Pancreas (tissue), 10 donors: ENCODE measurements at regions not wholly inside any gene's neighbourhood (a gene's known extent, or its start where the extent isn't known, plus 50 kb on each side); places are given as distances from the start of the nearest gene placed in this dataset.

Experiments
- ATAC-seq, 4 donors: fragments of 200-7000 bp; cut with Tn5 transposase; one replicate each; pipeline versions ENCODE4 v1.8.0 to v1.9.1; 2020; ENCODE audit warnings: mild to moderate bottlenecking in 4 of 4, moderate library complexity in 4 of 4
- DNase-seq, 6 donors: peaks; one replicate each; pipeline ENCODE4 v3.0.0-alpha.2; 2020
- FAIRE-seq: peaks from 2 replicates; lab custom pipeline; 2012; peaks lifted over from hg19 to GRCh38; lab: Jason Lieb, UNC
- H3K27ac ChIP-seq, 4 donors: fragments of 200-600 bp; sonication (generic); 1 replicate in 3 of 4; 2 replicates in 1 of 4; pipeline versions ENCODE4 v1.5.0 to v1.8.0; 2020
- H3K27me3 ChIP-seq, 4 donors: fragments of 200-600 bp; one replicate each; pipeline ENCODE4 v1.8.0; 2021
- H3K36me3 ChIP-seq, 3 donors: fragments of 200-600 bp; sonication (generic) in 1 of 3; one replicate each; pipeline versions ENCODE4 v1.5.0 to v1.8.0; 2020 to 2021
- H3K4me1 ChIP-seq, 3 donors: fragments of 200-600 bp; one replicate each; pipeline ENCODE4 v1.8.0; 2021
- H3K4me3 ChIP-seq, 4 donors: fragments of 200-600 bp; sonication (generic) in 2 of 4; one replicate each; pipeline versions ENCODE4 v1.5.0 to v1.8.0; 2020 to 2021
- H3K9me3 ChIP-seq, 4 donors: fragments of 200-600 bp; one replicate each; pipeline ENCODE4 v1.8.0; 2021
- CTCF ChIP-seq, 4 donors: fragments of 200-600 bp; sonication (generic) in 3 of 4; IDR thresholded peaks; one replicate each; pipeline versions ENCODE4 v1.5.0 to v1.8.0; 2021; ENCODE audit warnings: antibody characterized with exemption in 4 of 4
- WGBS, 2 donors: extraction: QIAGEN DNeasy Blood & Tissue Kit; methylation state at CpG; one replicate each; pipeline ENCODE4 v1.1.7; 2013; 5-methylcytosine and 5-hydroxymethylcytosine counted together
- intact Hi-C, 3 donors: fragments of 100-400 bp; cut with DNase I; formaldehyde crosslinking; loops; one replicate each; pipeline versions ENCODE4 v1.11.1 to v1.14.2; 2022
- donor health status: healthy with polysubstance abuse.
- donor health status: DM: no; HTN: no; CAD: no; lungs with moderate emphysema.
- donor health status: DM: no; HTN: no; CAD: no.
- donor health status: control.
- donor health status: control.
- donor health status: Bipolar disorder and iron deficiency.
- donor health status: DM: yes; HTN: yes; CAD: no.
- donor health status: DM: no; HTN: no; CAD: no.
- donor health status: DM: no; HTN: no; CAD: no.
- donor health status: DM: yes; HTN: yes; CAD: no.

GRCh38 chr15:63439536-63440264, 58.1 kb upstream of the CA12 start:
- FAIRE-seq (no peak), ATAC-seq (no peak), DNase-seq (no peak)
- Histone ChIP-seq H3K27ac (no peak overlapping the region), H3K4me3 (no peak overlapping the region), H3K4me1 (peaks cover 0 to 3% (median 0%) of the 10 kb centered on the region in 3 donors), H3K9me3 (no peaks in the 10 kb centered on the region), H3K27me3 (no peaks in the 10 kb centered on the region), H3K36me3 (no peaks in the 10 kb centered on the region)
- 82 to 86% methylated on average over 7 of the region's 7 CpGs for WGBS, 2 donors
- intact Hi-C loops: no loop called here
- TF ChIP-seq CTCF (IDR thresholded peaks at IDR 0.05): no peak

DNA sequence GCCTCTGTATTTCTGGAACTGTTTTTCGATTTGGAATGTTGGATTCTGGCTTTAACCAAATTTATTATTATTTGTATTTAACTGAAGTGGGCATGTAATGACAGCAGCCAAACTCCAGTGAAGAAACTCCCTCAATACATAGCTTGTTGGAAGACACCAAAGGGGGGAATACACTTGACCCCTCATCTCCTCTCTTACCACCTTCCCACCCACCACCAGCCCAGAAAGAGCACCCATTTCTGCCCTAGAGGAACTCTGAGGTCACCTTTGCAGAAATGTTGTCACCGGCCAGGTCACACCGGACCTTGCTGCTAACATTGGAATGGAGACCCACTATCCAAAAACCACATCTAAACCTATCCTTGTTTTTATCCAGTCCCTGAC, 58.6 kb upstream of the CA12 start:
- H3K4me3 ChIP-seq: no peak overlapping the region
- H3K27me3 ChIP-seq: no peaks in the 10 kb centered on the region
- TF ChIP-seq CTCF (IDR thresholded peaks at IDR 0.05): no peak
- DNase-seq (no peak), ATAC-seq (no peak), FAIRE-seq (no peak)
- no peaks in the 10 kb centered on the region for H3K36me3 ChIP-seq
- intact Hi-C loops: no loop called here
- peaks cover 0 to 3% (median 0%) of the 10 kb centered on the region in 3 donors for H3K4me1 ChIP-seq
- no peaks in the 10 kb centered on the region for H3K9me3 ChIP-seq
- 77 to 78% methylated on average over 3 of the region's 3 CpGs for WGBS, 2 donors
- H3K27ac ChIP-seq: no peak overlapping the region

DNA sequence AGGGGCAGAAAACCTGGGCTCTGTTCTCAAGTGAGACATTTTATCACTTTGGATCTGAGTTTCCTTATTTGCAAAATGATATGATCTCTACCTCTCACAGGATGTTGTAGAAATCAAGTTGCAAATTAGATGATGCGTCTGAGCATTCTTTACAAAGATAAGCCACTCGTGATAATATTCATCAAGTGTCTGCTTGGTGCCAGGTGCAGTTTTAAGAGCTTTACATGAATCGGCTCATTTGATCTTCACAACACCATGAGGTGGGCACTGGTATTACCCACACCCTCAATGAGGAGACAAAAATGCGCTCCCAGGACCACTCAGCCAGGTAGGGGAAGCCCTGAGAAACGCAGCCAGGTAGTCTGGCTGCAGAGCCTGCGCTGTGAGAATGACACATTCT, 59.1 kb upstream of the CA12 start:
- Histone ChIP-seq H3K9me3 (no peaks in the 10 kb centered on the region), H3K27ac (no peak overlapping the region), H3K27me3 (no peaks in the 10 kb centered on the region), H3K4me3 (no peak overlapping the region), H3K4me1 (peaks cover 0 to 3% (median 0%) of the 10 kb centered on the region in 3 donors), H3K36me3 (no peaks in the 10 kb centered on the region)
- no peak for ATAC-seq
- no peak for TF ChIP-seq CTCF (IDR thresholded peaks at IDR 0.05)
- 56 to 69% methylated on average over 6 of the region's 6 CpGs for WGBS, 2 donors
- intact Hi-C loops: no loop called here
- FAIRE-seq: no peak
- DNase-seq: no peak

DNA sequence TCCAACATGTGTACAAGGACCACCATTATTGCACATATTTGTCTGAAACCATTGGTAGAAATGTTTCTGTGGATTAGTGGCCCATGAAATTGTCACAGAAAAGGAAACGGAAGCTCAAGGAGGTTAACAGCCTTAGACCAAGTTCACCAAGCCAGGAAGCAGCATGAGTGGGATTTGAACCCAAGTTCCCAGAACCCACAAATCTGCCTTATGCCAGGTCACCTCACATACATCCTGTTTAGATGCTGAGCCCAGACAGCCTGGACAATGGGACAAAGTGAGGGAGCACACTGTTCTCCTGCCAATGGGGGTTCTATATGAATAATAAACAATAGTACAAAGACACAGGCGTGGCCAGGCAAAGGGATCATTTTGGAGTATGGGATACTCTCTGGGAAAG, 59.6 kb upstream of the CA12 start:
- Histone ChIP-seq H3K36me3 (no peaks in the 10 kb centered on the region), H3K27ac (no peak overlapping the region), H3K4me1 (peaks cover 0 to 3% (median 0%) of the 10 kb centered on the region in 3 donors), H3K4me3 (no peak overlapping the region), H3K27me3 (no peaks in the 10 kb centered on the region), H3K9me3 (no peaks in the 10 kb centered on the region)
- TF ChIP-seq CTCF (IDR thresholded peaks at IDR 0.05): no peak
- FAIRE-seq (no peak), ATAC-seq (no peak), DNase-seq (no peak)
- intact Hi-C loops: no loop called here
- 92 to 93% methylated on average over 2 of the region's 2 CpGs for WGBS, 2 donors

- FAIRE-seq: no peak
- intact Hi-C loops: no loop called here
- 88 to 89% methylated on average over 6 of the region's 6 CpGs for WGBS, 2 donors
Observed at GRCh38 chr15:63442080-63442479, 60.4 kb upstream of the CA12 start.

More at GRCh38 chr15:63442080-63442479, 60.4 kb upstream of the CA12 start:
- H3K27me3 ChIP-seq: no peaks in the 10 kb centered on the region
- H3K4me1 ChIP-seq: peaks cover 0 to 1% (median 0%) of the 10 kb centered on the region in 3 donors
- ATAC-seq (no peak), DNase-seq (no peak)
- H3K4me3 ChIP-seq: no peak overlapping the region
- H3K36me3 ChIP-seq: no peaks in the 10 kb centered on the region
- TF ChIP-seq CTCF (IDR thresholded peaks at IDR 0.05): no peak
- H3K27ac ChIP-seq: no peak overlapping the region
- H3K9me3 ChIP-seq: no peaks in the 10 kb centered on the region
